GM12874 (cell line): ENCODE measurements at regions not wholly inside any gene's neighbourhood (a gene's known extent, or its start where the extent isn't known, plus 50 kb on each side); places are given as distances from the start of the nearest gene placed in this dataset.

Experiments used
- TF ChIP-seq, protein P1 (sequence below): IDR thresholded peaks from 2 replicates; pipeline ENCODE4 v1.5.1; 2011; ENCODE audit warnings: low read depth, mild to moderate bottlenecking, control low read depth, low read length, moderate library complexity; ENCODE audit not compliant: insufficient read depth

DNA sequence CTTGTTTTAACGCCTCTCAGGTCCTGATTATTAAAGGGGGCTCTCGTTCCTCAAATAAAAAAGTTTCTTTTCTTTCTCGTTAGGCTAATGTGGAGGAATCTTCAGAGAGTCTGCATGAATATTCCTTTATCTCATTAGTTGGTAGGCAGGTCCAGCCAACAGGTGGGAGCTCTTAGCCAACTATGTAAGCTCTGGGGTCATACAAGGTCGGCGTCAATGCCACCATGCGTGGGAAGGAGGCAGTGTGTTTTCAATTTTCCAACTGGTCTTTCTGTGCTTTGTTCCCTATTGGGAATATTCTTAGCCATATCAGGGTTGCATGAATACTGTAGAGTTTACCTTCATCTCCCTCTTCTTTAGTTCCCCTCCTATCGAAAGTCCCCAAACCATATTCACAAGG lies 118.5 kb upstream of the SVIL start:
- TF ChIP-seq, protein P1, sequence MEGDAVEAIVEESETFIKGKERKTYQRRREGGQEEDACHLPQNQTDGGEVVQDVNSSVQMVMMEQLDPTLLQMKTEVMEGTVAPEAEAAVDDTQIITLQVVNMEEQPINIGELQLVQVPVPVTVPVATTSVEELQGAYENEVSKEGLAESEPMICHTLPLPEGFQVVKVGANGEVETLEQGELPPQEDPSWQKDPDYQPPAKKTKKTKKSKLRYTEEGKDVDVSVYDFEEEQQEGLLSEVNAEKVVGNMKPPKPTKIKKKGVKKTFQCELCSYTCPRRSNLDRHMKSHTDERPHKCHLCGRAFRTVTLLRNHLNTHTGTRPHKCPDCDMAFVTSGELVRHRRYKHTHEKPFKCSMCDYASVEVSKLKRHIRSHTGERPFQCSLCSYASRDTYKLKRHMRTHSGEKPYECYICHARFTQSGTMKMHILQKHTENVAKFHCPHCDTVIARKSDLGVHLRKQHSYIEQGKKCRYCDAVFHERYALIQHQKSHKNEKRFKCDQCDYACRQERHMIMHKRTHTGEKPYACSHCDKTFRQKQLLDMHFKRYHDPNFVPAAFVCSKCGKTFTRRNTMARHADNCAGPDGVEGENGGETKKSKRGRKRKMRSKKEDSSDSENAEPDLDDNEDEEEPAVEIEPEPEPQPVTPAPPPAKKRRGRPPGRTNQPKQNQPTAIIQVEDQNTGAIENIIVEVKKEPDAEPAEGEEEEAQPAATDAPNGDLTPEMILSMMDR = no peak

DNA sequence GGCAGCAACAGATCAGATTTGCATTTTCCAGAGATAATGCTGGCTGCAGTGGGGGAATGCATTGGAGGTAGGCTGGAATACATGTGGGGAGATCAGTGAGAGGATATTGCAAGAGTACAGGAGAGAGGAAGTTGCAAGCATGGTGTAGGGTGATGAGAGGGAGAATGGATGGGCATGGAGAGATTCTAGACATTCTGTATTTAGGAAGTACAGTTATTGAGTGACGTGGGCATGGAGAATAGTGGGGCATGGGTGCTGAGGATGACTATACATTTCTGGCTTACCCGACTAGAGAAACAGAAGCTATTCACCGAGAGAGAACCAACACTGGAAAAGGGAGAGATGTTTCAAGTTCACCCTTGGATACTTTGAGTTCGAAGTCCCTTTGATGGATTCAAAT lies 116.9 kb upstream of the SVIL start:
- TF ChIP-seq, protein P1 = no peak

DNA sequence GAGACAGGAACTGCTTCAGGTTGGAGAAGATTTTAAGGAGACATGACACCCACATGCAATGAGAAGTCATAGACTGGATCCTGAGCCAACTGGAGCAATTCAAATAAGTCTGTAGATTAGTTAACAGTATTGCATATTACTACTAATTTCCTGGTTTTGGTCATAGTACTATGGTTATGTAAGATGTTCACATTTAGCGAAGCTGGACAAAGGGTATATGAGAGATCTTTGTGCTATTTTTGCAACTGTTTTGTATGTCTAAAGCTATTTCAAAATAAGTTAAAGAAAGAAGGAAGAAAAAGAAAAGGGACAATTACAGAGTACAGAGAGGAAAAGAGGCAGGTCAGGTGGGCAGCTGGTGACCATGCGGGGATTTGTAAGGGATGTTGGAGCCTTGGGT lies 116.5 kb upstream of the SVIL start:
- TF ChIP-seq, protein P1 = no peak

DNA sequence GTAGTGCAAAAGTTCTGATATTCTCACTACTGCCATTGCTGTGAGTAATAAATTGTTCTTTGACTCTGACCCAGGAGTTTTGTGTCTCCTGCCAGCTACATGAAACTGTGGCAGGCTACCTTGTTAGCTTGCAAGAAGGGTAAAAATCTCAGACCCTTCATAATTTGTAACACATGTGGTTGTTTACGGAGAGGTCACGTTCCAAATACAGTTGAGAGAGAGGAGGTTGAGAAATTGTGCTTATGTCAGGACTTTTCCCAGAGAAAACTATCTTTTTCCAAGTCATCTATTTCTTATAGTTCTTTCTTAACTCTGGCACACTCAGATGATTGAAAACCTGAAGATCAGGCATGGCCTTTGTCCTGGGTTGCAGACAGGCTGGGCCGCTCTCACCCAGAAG lies 114.4 kb upstream of the SVIL start:
- TF ChIP-seq, protein P1 = no peak

DNA sequence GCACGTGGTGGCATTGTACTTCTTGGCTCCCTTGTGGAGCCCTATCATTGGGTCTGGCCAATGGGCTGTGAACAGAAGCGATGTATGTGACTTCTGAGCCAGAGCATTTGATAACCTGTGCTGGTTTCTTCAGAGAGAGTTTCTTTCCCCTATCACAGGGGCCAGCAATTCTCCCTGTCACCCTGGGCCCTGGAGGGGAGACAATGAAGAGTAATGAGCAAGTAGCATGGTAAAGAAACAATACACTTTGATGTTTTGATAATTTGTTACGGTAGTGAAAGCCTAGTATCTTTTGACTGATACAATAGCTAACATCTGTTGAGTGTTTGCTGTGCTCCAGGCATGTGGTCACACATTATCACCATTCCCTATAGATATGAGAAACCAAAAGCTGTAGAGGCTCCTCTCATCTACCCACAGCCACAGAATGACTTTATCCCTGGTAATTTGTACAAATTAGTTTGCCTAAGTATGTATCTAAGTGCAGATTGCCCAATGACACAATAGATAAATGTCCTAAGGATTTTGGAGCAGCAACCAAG lies 113.4 kb upstream of the SVIL start:
- TF ChIP-seq, protein P1 = no peak

DNA sequence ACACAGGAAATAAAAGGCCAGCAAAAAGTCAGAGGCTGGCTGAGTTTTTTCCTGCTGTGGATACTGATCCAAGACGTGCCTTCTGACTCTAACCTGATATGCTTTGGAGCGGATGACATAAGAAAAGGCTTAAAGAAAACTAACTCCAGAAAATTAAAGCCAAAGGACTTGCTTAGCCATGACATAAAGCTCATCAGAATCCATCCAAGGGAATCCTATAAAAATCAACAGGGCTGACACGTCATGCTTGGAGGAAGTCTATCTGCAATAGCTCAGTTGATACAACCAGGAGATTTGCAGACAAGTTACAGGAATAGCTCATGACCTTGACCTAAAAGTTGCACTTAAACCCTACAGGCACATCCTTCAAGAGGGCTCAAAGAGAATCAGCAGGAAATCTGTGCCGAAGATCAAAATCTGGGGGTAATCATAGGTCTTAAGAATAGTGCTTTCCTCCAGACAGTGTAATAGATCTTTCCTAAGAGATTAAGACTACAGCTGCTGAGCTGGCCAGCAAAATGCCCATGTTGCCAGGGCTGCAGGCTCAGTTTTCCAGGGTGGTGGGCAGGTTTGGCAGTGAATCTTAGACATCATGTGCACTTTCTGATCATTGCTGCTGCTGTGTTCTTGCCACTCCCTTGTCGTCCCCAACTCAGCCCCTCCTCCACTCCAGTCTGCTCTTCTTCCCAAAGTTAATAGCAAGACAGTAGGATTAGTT lies 111.5 kb upstream of the SVIL start:
- TF ChIP-seq, protein P1 = no peak

DNA sequence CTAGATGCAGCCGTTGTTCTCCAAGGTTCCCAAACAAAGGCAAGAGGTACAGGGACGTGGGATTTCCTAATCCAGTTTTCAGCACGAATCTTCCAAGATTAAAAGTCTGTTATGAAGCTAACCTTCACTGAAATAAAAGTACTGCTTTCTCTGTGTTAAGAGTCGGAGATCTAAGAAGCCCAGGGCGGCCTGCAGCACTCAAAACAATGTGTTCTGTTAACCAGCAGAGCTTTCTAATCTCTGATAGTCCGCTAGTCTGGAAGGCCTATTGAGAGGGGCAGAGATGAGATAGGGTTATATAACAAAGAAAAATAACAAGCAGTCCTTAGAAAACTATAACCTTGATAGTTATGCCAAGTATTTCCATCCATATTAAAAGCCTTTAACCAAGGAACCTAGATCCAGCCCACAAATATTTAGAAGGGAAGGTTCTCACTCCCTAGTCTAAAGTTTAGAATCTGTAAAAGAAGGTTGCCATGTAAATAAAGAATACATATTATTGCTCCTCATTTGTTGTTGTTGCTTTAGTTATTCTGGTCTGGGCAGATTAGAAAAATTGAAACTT lies 106.3 kb upstream of the SVIL start:
- TF ChIP-seq, protein P1 = no peak
